ENCODE measurements at regions not wholly inside any gene's neighbourhood (a gene's known extent, or its start where the extent isn't known, plus 50 kb on each side); places are given as distances from the start of the nearest gene placed in this dataset.

DNA sequence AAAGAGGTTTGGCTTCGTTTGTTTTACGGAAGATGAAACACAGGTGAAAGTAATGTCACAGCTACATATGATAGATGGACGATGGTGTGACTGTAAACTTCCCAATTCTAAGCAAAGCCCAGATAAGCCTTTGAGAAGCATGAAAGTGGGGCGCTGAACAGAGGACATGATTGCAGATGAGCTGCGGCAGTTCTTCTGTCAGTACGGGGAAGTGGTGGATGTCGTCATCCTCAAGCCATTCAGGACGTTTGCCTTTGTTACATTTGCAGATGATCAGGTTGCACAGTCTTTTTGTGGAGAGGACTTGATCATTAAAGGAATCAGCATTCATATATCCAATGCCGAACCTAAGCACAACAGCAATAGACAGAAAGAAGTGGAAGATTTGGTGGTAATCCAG is 111.5 kb upstream of the DIAPH3 start:
- TF ChIP-seq, protein P1, sequence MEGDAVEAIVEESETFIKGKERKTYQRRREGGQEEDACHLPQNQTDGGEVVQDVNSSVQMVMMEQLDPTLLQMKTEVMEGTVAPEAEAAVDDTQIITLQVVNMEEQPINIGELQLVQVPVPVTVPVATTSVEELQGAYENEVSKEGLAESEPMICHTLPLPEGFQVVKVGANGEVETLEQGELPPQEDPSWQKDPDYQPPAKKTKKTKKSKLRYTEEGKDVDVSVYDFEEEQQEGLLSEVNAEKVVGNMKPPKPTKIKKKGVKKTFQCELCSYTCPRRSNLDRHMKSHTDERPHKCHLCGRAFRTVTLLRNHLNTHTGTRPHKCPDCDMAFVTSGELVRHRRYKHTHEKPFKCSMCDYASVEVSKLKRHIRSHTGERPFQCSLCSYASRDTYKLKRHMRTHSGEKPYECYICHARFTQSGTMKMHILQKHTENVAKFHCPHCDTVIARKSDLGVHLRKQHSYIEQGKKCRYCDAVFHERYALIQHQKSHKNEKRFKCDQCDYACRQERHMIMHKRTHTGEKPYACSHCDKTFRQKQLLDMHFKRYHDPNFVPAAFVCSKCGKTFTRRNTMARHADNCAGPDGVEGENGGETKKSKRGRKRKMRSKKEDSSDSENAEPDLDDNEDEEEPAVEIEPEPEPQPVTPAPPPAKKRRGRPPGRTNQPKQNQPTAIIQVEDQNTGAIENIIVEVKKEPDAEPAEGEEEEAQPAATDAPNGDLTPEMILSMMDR (IDR thresholded peaks at IDR 0.05) = no peak
- TF ChIP-seq POLR2A (IDR thresholded peaks at IDR 0.05) = no peak
- TF ChIP-seq POLR2AphosphoS5 (IDR thresholded peaks at IDR 0.05) = no peak
